Heart left ventricle (tissue), 16 donors: ENCODE measurements at regions not wholly inside any gene's neighbourhood (a gene's known extent, or its start where the extent isn't known, plus 50 kb on each side); places are given as distances from the start of the nearest gene placed in this dataset.

ENCODE experiments used
- ATAC-seq, 4 donors: fragments of 200-7000 bp; cut with Tn5 transposase; one replicate each; pipeline ENCODE4 v1.9.1; 2020 to 2022; ENCODE audit warnings: moderate library complexity in 4 of 4, mild to moderate bottlenecking in 3 of 4, moderate number of reproducible peaks in 1 of 4
- DNase-seq, 5 donors: peaks; one replicate each; pipeline ENCODE4 v3.0.0-alpha.2; 2020
- H3K27ac ChIP-seq, 12 donors: fragments of 200-600 bp; sonication (generic) in 4 of 12; one replicate each; pipeline versions ENCODE4 v1.5.0 to v1.8.0; 2016 to 2022; ENCODE audit warnings: mild to moderate bottlenecking in 2 of 12
- H3K27me3 ChIP-seq, 9 donors: fragments of 200-600 bp; sonication (generic) in 2 of 9; one replicate each; pipeline versions ENCODE4 v1.5.1 to v1.8.0; 2016 to 2022; ENCODE audit warnings: mild to moderate bottlenecking in 3 of 9
- H3K36me3 ChIP-seq, 9 donors: fragments of 200-600 bp; sonication (generic) in 2 of 9; one replicate each; pipeline versions ENCODE4 v1.5.0 to v1.8.0; 2018 to 2022; ENCODE audit warnings: mild to moderate bottlenecking in 2 of 9
- H3K4me1 ChIP-seq, 12 donors: fragments of 200-600 bp; sonication (generic) in 4 of 12; one replicate each; pipeline versions ENCODE4 v1.5.0 to v1.8.0; 2016 to 2022; ENCODE audit warnings: mild to moderate bottlenecking in 3 of 12
- H3K4me3 ChIP-seq, 12 donors: fragments of 200-600 bp; sonication (generic) in 4 of 12; one replicate each; pipeline versions ENCODE4 v1.5.0 to v1.8.0; 2017 to 2022; ENCODE audit warnings: mild to moderate bottlenecking in 9 of 12, moderate library complexity in 4 of 12
- H3K9me3 ChIP-seq, 12 donors: fragments of 200-600 bp; sonication (generic) in 4 of 12; one replicate each; pipeline versions ENCODE4 v1.5.0 to v1.8.0; 2016 to 2022; ENCODE audit warnings: mild to moderate bottlenecking in 1 of 12
- POLR2A ChIP-seq, 2 donors: fragments of 450-650 bp; IDR thresholded peaks; one replicate each; pipeline ENCODE4 v1.6.1; 2017; ENCODE audit warnings: antibody characterized with exemption in 2 of 2, mild to moderate bottlenecking in 2 of 2, moderate library complexity in 2 of 2
- WGBS, 4 donors: extraction: QIAGEN DNeasy Blood & Tissue Kit in 2 of 4; methylation state at CpG; one replicate each; pipeline versions ENCODE4 v1.1.5 to v1.1.7; 2013 to 2018; 5-methylcytosine and 5-hydroxymethylcytosine counted together
- intact Hi-C, 10 donors: fragments of 100-400 bp; cut with DNase I; formaldehyde crosslinking; loops; one replicate each; pipeline versions ENCODE4 v1.11.1 to v1.14.2; 2022
- TF ChIP-seq, protein P1 (sequence below), 12 donors: fragments of 200-600 bp; sonication (generic) in 4 of 12; IDR thresholded peaks; one replicate each; pipeline versions ENCODE4 v1.5.0 to v1.8.0; 2018 to 2022; ENCODE audit warnings: antibody characterized with exemption in 12 of 12, mild to moderate bottlenecking in 5 of 12
- donor health status: ischemic (EF 13 %, LVEDD 7.1; RV severe dilation, severe dysfunction).
- donor health status: healthy with polysubstance abuse.
- donor health status: DM: no; HTN: yes; CAD: no.
- donor health status: DM: no; HTN: no; CAD: no.
- donor health status: ischemic (EF 25% LVEDD 6.9; RV normal size, moderate dysfunction).
- donor health status: ischemic (EF 25% LVEDD 5.7; RV mildly dilated, moderate dysfunction).
- donor health status: healthy.
- donor health status: DM: yes; HTN: yes; CAD: no.
- donor health status: ischemic (EF 35%, LVEDD 5.7; RV mildly dilated, moderate dysfunction).
- donor health status: nonischemic (EF 11% LVEDD 7.7; RV severe dilation, severe dysfunction).
- donor health status: DM: yes; HTN: yes; CAD: no.
- donor health status: PGD.
- donor health status: ischemic (EF 29% LVEDD 5.4; RV normal size, mild dysfunction).
- donor health status: nonischemic (EF 23%, LVEDD 6.1; RV moderate dilation, normal function).

DNA sequence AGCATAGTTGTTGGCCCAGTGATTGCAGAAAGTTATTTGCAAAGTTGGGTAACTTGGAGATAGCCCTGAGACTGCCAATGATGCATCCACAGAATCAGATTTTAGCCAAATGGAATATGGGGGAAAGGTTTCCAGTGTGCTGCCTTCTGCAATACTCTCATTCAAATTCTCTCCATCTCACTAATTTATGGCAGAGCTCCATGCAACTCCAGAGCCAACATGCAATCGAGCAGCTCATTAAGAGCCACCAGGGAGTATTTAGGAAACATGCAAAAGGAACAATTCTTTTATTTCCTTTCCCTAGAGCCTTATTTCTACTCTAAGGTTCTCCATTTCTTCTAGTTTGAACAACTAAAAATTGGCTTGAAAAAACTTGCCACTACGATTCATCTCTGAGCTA lies 135.9 kb upstream of the MARCHF11 start:
- no peak for ATAC-seq
- intact Hi-C loops = no loop called here

DNA sequence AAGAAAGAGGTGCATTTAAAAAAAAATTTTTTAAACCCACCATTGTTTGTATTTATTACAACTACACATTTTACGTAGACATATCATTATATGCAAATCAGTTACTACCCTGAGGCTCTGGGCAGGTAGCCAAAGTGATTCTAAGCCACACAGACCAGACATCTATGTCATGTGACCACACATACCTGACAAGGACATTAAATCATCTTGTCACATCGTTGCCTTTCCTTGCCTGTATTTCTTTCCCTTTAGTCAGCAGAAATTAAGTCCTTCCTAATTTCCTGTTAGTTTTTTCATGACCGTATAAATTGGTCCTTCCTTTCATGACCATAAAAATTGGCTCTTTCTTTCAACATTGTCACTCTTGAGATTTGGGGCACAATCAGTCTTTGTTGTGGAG lies 134.2 kb upstream of the MARCHF11 start:
- WGBS, 4 donors = 43 to 54% (median 50%) methylated on average over 3 of the region's 3 CpGs
- Histone ChIP-seq H3K9me3 (no peaks in the 10 kb centered on the region), H3K36me3 (no peaks in the 10 kb centered on the region), H3K4me1 (peaks cover 0 to 4% (median 0%) of the 10 kb centered on the region in 12 donors), H3K27ac (no peak overlapping the region), H3K27me3 (no peaks in the 10 kb centered on the region), H3K4me3 (no peak overlapping the region)
- ATAC-seq (no peak), DNase-seq (no peak)
- intact Hi-C loops = no loop called here
- TF ChIP-seq, protein P1, sequence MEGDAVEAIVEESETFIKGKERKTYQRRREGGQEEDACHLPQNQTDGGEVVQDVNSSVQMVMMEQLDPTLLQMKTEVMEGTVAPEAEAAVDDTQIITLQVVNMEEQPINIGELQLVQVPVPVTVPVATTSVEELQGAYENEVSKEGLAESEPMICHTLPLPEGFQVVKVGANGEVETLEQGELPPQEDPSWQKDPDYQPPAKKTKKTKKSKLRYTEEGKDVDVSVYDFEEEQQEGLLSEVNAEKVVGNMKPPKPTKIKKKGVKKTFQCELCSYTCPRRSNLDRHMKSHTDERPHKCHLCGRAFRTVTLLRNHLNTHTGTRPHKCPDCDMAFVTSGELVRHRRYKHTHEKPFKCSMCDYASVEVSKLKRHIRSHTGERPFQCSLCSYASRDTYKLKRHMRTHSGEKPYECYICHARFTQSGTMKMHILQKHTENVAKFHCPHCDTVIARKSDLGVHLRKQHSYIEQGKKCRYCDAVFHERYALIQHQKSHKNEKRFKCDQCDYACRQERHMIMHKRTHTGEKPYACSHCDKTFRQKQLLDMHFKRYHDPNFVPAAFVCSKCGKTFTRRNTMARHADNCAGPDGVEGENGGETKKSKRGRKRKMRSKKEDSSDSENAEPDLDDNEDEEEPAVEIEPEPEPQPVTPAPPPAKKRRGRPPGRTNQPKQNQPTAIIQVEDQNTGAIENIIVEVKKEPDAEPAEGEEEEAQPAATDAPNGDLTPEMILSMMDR (IDR thresholded peaks at IDR 0.05) = no peak
- no peak for TF ChIP-seq POLR2A (IDR thresholded peaks at IDR 0.05)

More for the DNA sequence above, 135.9 kb upstream of the MARCHF11 start:
- TF ChIP-seq, protein P1 (IDR thresholded peaks at IDR 0.05) = no peak
- no peak for TF ChIP-seq POLR2A (IDR thresholded peaks at IDR 0.05)
- H3K4me1 ChIP-seq = peaks cover 0 to 4% (median 0%) of the 10 kb centered on the region in 12 donors
- H3K4me3 ChIP-seq = no peak overlapping the region
- H3K9me3 ChIP-seq = no peaks in the 10 kb centered on the region
- no peak for DNase-seq
- H3K27ac ChIP-seq = no peak overlapping the region
- WGBS, 4 donors = 57 to 67% (median 63%) methylated on average over 2 of the region's 2 CpGs
- no peaks in the 10 kb centered on the region for H3K36me3 ChIP-seq
- H3K27me3 ChIP-seq = no peaks in the 10 kb centered on the region

DNA sequence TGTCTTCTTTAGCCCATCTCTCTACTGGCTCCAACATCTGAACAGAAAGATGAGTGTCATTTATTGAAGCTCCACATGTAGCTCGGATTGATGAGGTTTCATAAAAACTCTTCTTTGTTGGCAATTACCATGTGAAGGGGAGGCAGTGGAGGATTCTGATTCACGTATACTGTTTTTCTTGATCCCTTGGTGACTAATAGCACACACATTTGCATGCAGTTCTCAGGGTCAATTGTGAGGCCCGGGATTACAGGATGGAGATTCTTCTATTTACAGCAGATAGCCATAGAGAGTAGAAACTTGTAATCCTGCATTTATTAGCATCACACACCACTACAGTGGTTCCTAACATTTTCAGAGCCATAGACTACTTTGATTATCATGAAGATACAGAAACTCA lies 133.2 kb upstream of the MARCHF11 start:
- no peak for DNase-seq
- H3K9me3 ChIP-seq = no peaks in the 10 kb centered on the region
- no peak for ATAC-seq
- H3K27me3 ChIP-seq = no peaks in the 10 kb centered on the region
- WGBS, 4 donors = 70 to 85% (median 82%) methylated on average over 3 of the region's 3 CpGs
- H3K4me1 ChIP-seq = peaks cover 0 to 4% (median 0%) of the 10 kb centered on the region in 12 donors
- H3K4me3 ChIP-seq = no peak overlapping the region
- TF ChIP-seq POLR2A (IDR thresholded peaks at IDR 0.05) = no peak
- TF ChIP-seq, protein P1 (IDR thresholded peaks at IDR 0.05) = no peak
- intact Hi-C loops = no loop called here
- no peak overlapping the region for H3K27ac ChIP-seq
- no peaks in the 10 kb centered on the region for H3K36me3 ChIP-seq

DNA sequence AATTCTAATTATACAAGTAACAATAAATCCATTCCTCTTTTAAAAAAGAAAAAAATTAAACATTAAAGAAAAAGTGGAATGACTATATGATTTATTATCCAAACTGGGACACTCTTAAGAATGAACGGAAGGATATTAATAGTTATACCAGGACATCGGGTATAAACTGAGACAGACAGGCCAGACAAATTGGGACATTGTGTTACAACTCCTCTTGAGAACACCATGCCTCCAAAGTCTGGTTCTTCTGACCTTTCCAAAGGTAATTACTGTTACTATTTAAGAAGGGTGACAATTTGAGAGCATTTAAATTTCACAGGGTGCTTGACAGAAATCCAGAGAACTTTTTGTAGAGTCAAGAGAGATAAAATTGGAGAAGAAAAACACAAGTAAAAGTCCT lies 132.1 kb upstream of the MARCHF11 start:
- WGBS, 4 donors = 50 to 87% (median 58%) methylated on average over 2 of the region's 2 CpGs
- Histone ChIP-seq H3K36me3 (no peaks in the 10 kb centered on the region), H3K27me3 (no peaks in the 10 kb centered on the region), H3K4me1 (peaks cover 0 to 4% (median 0%) of the 10 kb centered on the region in 12 donors), H3K9me3 (no peaks in the 10 kb centered on the region), H3K4me3 (no peak overlapping the region), H3K27ac (no peak overlapping the region)
- peak in 3 of 4 donors; percentile 69 to 93 (median 86) for ATAC-seq
- intact Hi-C loops = no loop called here
- DNase-seq = no peak
- TF ChIP-seq, protein P1 (IDR thresholded peaks at IDR 0.05) = no peak
- TF ChIP-seq POLR2A (IDR thresholded peaks at IDR 0.05) = no peak
